Upper lobe of left lung (tissue), 4 donors: ENCODE measurements at regions not wholly inside any gene's neighbourhood (a gene's known extent, or its start where the extent isn't known, plus 50 kb on each side); places are given as distances from the start of the nearest gene placed in this dataset.

ENCODE experiments used
- CTCF ChIP-seq, 6 experiments: fragments of 450-650 bp in 4 of 6; fragments of 200-600 bp in 2 of 6; sonication (generic) in 2 of 6; IDR thresholded peaks; one replicate each; pipeline ENCODE4 v1.5.1; 2016 to 2019; ENCODE audit warnings: antibody characterized with exemption in 6 of 6
- EP300 ChIP-seq, 4 donors: sonication (generic); formaldehyde crosslinking; IDR thresholded peaks; one replicate each; pipeline ENCODE4 v1.5.1; 2017; ENCODE audit warnings: antibody characterized with exemption in 4 of 4, control low read depth in 2 of 4
- POLR2A ChIP-seq, 4 donors: fragments of 450-650 bp; IDR thresholded peaks; one replicate each; pipeline ENCODE4 v1.5.1; 2016 to 2017; ENCODE audit warnings: antibody characterized with exemption in 4 of 4, mild to moderate bottlenecking in 2 of 4
- POLR2AphosphoS5 ChIP-seq, 2 donors: sonication (generic); formaldehyde crosslinking; IDR thresholded peaks; one replicate each; pipeline ENCODE4 v1.5.1; 2017; ENCODE audit warnings: antibody characterized with exemption in 2 of 2

- TF ChIP-seq CTCF (IDR thresholded peaks at IDR 0.05): no peak
- TF ChIP-seq POLR2AphosphoS5 (IDR thresholded peaks at IDR 0.05): no peak
- TF ChIP-seq POLR2A (IDR thresholded peaks at IDR 0.05): no peak
- no peak for TF ChIP-seq EP300 (IDR thresholded peaks at IDR 0.05)
Observed at GRCh38 chrX:39758791-39759525, 338.8 kb downstream of the BCOR start.
